Dermis blood vessel endothelial cell (primary cell): ENCODE measurements at regions not wholly inside any gene's neighbourhood (a gene's known extent, or its start where the extent isn't known, plus 50 kb on each side); places are given as distances from the start of the nearest gene placed in this dataset.
"Not testable (repeated sequence)": the region's sequence is repeated elsewhere in the genome, so short reads cannot be mapped to it uniquely, and the experiment has no call there.

Experiments used
- DNase-seq: peaks from one replicate; pipeline ENCODE4 v3.0.0; 2010

GRCh38 chr7:20083781-20084180 is 133.4 kb downstream of the MACC1 start:
- DNase-seq: no peak

GRCh38 chr7:20079080-20079479 is 138.1 kb downstream of the MACC1 start:
- DNase-seq: no peak

GRCh38 chr7:20076835-20077234 is 140.3 kb downstream of the MACC1 start:
- no peak for DNase-seq

- DNase-seq: no peak
Observed at GRCh38 chr7:20075992-20076820, 141.0 kb downstream of the MACC1 start.

GRCh38 chr7:20075440-20075839 is 141.7 kb downstream of the MACC1 start:
- DNase-seq: no peak

- not testable (repeated sequence) for DNase-seq
Observed at GRCh38 chr7:20068004-20068403, 149.2 kb downstream of the MACC1 start.

- no peak for DNase-seq
Observed at GRCh38 chr7:20064974-20065862, 152.0 kb downstream of the MACC1 start.

GRCh38 chr7:20064181-20064970 is 152.8 kb downstream of the MACC1 start:
- no peak for DNase-seq

GRCh38 chr7:20063644-20064043 is 153.5 kb downstream of the MACC1 start:
- DNase-seq: no peak

GRCh38 chr7:20062932-20063331 is 154.3 kb downstream of the MACC1 start:
- no peak for DNase-seq

GRCh38 chr7:20053334-20054104 is 163.7 kb downstream of the MACC1 start:
- DNase-seq: no peak

- no peak for DNase-seq
Observed at GRCh38 chr7:20050241-20050966, 166.8 kb downstream of the MACC1 start.

- no peak for DNase-seq
Observed at GRCh38 chr7:20038676-20039075, 178.5 kb downstream of the MACC1 start.

GRCh38 chr7:20035279-20035875 is 181.8 kb downstream of the MACC1 start:
- no peak for DNase-seq

- no peak for DNase-seq
Observed at GRCh38 chr7:20033621-20034400, 183.4 kb downstream of the MACC1 start.

GRCh38 chr7:20032741-20033140 is 184.4 kb downstream of the MACC1 start:
- no peak for DNase-seq

- DNase-seq: no peak
Observed at GRCh38 chr7:20030915-20031362, 186.2 kb downstream of the MACC1 start.

GRCh38 chr7:20030417-20030816 is 186.8 kb downstream of the MACC1 start:
- DNase-seq: no peak

GRCh38 chr7:20026762-20027161 is 190.4 kb downstream of the MACC1 start:
- no peak for DNase-seq

GRCh38 chr7:20021831-20022230 is 195.4 kb downstream of the MACC1 start:
- no peak for DNase-seq
